HFFc6 (cell line): ENCODE measurements at regions not wholly inside any gene's neighbourhood (a gene's known extent, or its start where the extent isn't known, plus 50 kb on each side); places are given as distances from the start of the nearest gene placed in this dataset.

ENCODE experiments used
- DNase-seq: peaks from one replicate; pipeline ENCODE4 v3.0.0-alpha.2; 2018
- H3K27ac Mint-ChIP-seq: 2 replicates; pipeline ENCODE4 v1.8.0; 2020; ENCODE audit warnings: mild to moderate bottlenecking, mixed read lengths
- H3K27me3 Mint-ChIP-seq: 2 replicates; pipeline ENCODE4 v1.8.0; 2021; ENCODE audit warnings: mild to moderate bottlenecking, moderate library complexity, mixed read lengths; ENCODE audit not compliant: insufficient read depth
- H3K36me3 Mint-ChIP-seq: 2 replicates; pipeline ENCODE4 v1.8.0; 2021; ENCODE audit warnings: low read depth, mixed read lengths
- H3K4me1 Mint-ChIP-seq: 2 replicates; pipeline ENCODE4 v1.8.0; 2020; ENCODE audit warnings: low read depth, mixed read lengths
- H3K4me3 Mint-ChIP-seq: 2 replicates; pipeline ENCODE4 v1.8.0; 2020; ENCODE audit warnings: mild to moderate bottlenecking, moderate library complexity, mixed read lengths
- H3K9me3 Mint-ChIP-seq: 2 replicates; pipeline ENCODE4 v1.8.0; 2020; ENCODE audit warnings: mild to moderate bottlenecking, mixed read lengths
- CTCF ChIP-seq: fragments of 200-600 bp; sonication (generic); IDR thresholded peaks from 2 replicates; pipeline ENCODE4 v1.5.0; 2021; ENCODE audit warnings: antibody characterized with exemption, mild to moderate bottlenecking

DNA sequence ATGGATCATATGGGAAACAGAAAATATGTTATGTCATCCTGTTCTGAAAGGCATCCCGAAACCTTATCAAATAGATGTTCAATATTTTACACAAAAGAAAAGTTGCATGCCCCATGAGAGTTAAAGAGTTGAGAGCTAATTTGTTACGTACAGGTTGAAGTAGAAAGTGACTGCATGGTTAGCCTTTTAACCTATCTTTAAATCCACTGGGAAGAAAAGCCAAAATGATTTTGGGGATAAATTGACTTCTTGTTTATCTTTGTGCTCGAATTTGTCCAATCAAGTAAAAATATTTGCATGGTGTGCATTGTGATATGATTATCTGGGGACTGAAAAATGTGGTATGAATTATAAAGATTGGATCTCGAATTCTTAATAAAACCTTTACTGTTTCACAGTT is 230.1 kb downstream of the POSTN start:
- H3K27me3 Mint-ChIP-seq: no peaks in the 10 kb centered on the region
- no peaks in the 10 kb centered on the region for H3K36me3 Mint-ChIP-seq
- no peaks in the 10 kb centered on the region for H3K9me3 Mint-ChIP-seq
- H3K4me1 Mint-ChIP-seq: peaks cover 11% of the 10 kb centered on the region
- no peak overlapping the region for H3K27ac Mint-ChIP-seq
- no peak for DNase-seq
- TF ChIP-seq CTCF: no peak
- H3K4me3 Mint-ChIP-seq: no peak overlapping the region

- Mint-ChIP-seq H3K9me3 (no peaks in the 10 kb centered on the region), H3K36me3 (no peaks in the 10 kb centered on the region), H3K27ac (no peak overlapping the region), H3K4me1 (peaks cover 21% of the 10 kb centered on the region), H3K27me3 (no peaks in the 10 kb centered on the region), H3K4me3 (no peak overlapping the region)
- no peak for DNase-seq
- TF ChIP-seq CTCF: no peak
Observed at GRCh38 chr13:37366044-37366770, 232.4 kb downstream of the POSTN start.

DNA sequence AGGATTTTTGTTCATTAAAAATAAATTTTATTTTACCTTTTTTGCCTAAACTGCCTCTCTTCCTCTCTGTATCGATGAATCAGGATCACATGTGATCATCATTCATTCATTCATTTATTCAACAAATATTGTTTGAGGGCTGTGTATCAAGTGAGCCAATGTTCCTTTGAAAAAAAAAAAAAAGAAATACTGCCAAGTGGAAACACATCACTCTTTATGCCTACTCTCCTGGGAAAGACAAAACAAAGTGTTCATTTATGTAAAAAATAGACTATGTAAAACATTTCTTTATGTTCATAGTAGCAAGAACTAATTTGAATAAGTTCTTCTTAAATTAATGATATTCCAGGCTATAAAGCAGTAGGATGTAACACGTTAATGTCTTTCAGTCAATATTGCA is 233.1 kb downstream of the POSTN start:
- no peaks in the 10 kb centered on the region for H3K27me3 Mint-ChIP-seq
- no peak overlapping the region for H3K27ac Mint-ChIP-seq
- H3K9me3 Mint-ChIP-seq: no peaks in the 10 kb centered on the region
- no peak overlapping the region for H3K4me3 Mint-ChIP-seq
- TF ChIP-seq CTCF: no peak
- H3K36me3 Mint-ChIP-seq: no peaks in the 10 kb centered on the region
- no peak for DNase-seq
- peaks cover 28% of the 10 kb centered on the region for H3K4me1 Mint-ChIP-seq

DNA sequence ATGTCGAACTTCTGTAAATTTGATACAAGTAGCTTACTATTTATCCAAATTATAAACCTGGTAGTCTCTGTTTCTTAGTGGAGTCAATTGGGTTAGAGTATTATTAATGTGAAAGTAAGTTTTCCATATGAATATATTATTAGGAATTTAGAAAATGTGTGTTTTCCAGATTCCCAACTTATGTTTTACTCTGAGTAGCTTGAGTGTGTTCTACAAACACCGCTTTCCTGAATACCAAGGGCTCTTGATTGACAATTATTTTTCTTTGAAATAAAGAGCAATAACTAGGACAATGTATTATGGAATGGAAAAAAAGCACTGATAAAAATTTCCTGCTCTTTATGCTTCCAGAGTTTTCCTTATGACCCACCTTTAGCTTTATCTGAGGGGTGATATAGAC is 233.6 kb downstream of the POSTN start:
- no peak for TF ChIP-seq CTCF
- Mint-ChIP-seq H3K36me3 (no peaks in the 10 kb centered on the region), H3K9me3 (no peaks in the 10 kb centered on the region), H3K27me3 (no peaks in the 10 kb centered on the region), H3K4me3 (no peak overlapping the region), H3K4me1 (peaks cover 30% of the 10 kb centered on the region), H3K27ac (no peak overlapping the region)
- no peak for DNase-seq

GRCh38 chr13:37364007-37364406 is 234.6 kb downstream of the POSTN start:
- H3K27ac Mint-ChIP-seq: no peak overlapping the region
- H3K27me3 Mint-ChIP-seq: no peaks in the 10 kb centered on the region
- H3K36me3 Mint-ChIP-seq: no peaks in the 10 kb centered on the region
- H3K9me3 Mint-ChIP-seq: no peaks in the 10 kb centered on the region
- H3K4me1 Mint-ChIP-seq: peaks cover 29% of the 10 kb centered on the region
- no peak for TF ChIP-seq CTCF
- no peak for DNase-seq
- no peak overlapping the region for H3K4me3 Mint-ChIP-seq
